Activated T-cell treated with anti-CD3 and anti-CD28 coated beads, Interleukin-2, amount 50 U/mL, for 24 hours (primary cell): ENCODE measurements at regions not wholly inside any gene's neighbourhood (a gene's known extent, or its start where the extent isn't known, plus 50 kb on each side); places are given as distances from the start of the nearest gene placed in this dataset.

Source experiments
- DNase-seq: peaks from one replicate; pipeline ENCODE4 v3.0.0-alpha.2; 2020
- H3K27ac Mint-ChIP-seq: 2 replicates; pipeline ENCODE4 v1.8.0; 2020; ENCODE audit warnings: mild to moderate bottlenecking, mixed read lengths
- H3K27me3 Mint-ChIP-seq: 2 replicates; pipeline ENCODE4 v1.8.0; 2020; ENCODE audit warnings: mixed read lengths
- H3K36me3 Mint-ChIP-seq: 2 replicates; pipeline ENCODE4 v1.8.0; 2020; ENCODE audit warnings: low read depth, mixed read lengths
- H3K4me1 Mint-ChIP-seq: 2 replicates; pipeline ENCODE4 v1.8.0; 2020; ENCODE audit warnings: low read depth, mixed read lengths
- H3K4me3 Mint-ChIP-seq: 2 replicates; pipeline ENCODE4 v1.8.0; 2020; ENCODE audit warnings: mild to moderate bottlenecking, moderate library complexity, mixed read lengths
- H3K9me3 Mint-ChIP-seq: 2 replicates; pipeline ENCODE4 v1.8.0; 2020; ENCODE audit warnings: mixed read lengths

DNA sequence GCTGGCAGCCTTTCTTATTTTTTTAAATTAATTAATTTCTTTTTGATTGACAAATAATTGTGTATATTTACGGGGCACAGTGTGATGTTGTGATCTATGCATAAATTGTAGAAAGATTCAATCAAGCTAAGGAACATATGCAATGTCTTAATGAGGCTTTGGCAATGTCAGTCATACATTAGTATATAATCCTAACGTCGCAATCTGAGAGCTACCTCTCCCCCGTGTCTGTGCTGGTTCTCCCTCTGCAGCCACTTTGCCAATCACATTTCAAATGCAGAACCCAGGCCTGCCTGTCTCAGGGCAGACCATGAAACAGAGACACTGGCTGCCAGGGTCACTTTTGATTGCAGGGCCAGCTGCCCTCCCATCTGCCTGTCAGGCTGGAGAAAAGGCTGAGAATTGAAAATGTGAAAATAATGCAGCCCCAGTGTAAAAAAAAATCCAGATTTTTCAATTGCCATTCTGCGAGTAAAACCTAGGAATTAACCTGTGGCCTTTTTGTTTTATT is 56.3 kb downstream of the SLC24A2 start:
- peaks cover 7% of the 10 kb centered on the region for H3K27me3 Mint-ChIP-seq
- H3K9me3 Mint-ChIP-seq, result no peaks in the 10 kb centered on the region
- H3K4me3 Mint-ChIP-seq, result no peak overlapping the region
- DNase-seq, result no peak
- no peaks in the 10 kb centered on the region for H3K36me3 Mint-ChIP-seq
- no peaks in the 10 kb centered on the region for H3K4me1 Mint-ChIP-seq
- H3K27ac Mint-ChIP-seq, result no peak overlapping the region

DNA sequence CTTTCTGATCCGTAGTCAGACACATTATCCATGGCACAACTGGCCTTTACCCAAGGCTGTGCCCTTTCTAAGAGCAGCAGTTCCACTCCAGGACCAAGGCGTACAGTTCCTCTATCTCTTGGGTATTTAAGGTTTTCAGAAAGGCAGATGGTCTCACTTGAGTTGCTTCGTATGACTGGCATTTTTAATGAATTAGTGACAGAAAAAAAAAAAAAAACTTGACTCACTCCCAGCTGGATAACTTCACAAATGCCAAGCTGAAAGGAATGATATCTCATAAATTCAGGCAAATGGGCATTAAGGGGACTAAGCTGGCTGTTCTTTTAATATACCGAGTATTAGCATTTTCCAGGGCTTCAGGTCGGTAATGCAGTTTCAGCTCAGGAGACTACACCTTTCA is 60.7 kb downstream of the SLC24A2 start:
- DNase-seq, result no peak
- no peaks in the 10 kb centered on the region for H3K9me3 Mint-ChIP-seq
- no peak overlapping the region for H3K4me3 Mint-ChIP-seq
- H3K36me3 Mint-ChIP-seq, result no peaks in the 10 kb centered on the region
- H3K27ac Mint-ChIP-seq, result no peak overlapping the region
- peaks cover under 1% of the 10 kb centered on the region for H3K27me3 Mint-ChIP-seq
- no peaks in the 10 kb centered on the region for H3K4me1 Mint-ChIP-seq

DNA sequence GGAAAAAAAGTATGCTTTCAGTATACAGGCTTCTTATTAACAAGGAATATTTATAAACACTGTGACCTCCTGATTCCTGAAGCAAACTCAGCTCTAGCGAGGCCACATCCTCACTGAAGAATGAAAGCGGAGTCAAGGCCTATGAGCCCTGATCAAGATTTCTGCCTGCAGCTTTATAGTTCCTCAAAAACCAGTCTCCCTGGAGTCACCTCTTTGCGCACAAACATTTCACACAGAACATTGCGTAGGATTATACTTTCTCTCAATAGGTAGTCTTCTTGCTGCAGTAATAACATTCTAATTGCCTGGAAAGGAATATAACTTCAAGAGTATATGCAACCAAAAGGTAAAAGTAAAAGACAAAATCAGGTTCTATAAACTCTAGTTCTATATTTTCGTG is 62.9 kb downstream of the SLC24A2 start:
- H3K27me3 Mint-ChIP-seq, result no peaks in the 10 kb centered on the region

DNA sequence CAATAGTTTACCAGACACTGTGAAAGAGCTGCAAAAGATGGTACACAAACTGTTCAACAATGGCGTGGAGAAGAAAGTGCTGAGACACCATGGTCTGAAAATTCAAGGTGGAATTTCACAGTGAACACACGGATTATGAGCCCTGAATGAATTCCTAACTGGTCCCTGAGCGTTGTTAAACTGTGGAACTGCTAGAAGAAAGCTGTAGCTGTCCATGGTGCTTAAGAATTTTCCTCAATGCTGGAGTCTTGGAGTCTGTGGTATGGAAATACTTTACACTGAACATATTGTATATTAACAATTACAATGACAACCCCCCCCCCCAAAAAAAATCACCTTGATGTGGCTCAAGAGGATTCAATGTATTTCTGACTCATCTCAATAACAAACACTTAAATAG is 68.5 kb downstream of the SLC24A2 start:
- Mint-ChIP-seq H3K36me3 (no peaks in the 10 kb centered on the region), H3K27me3 (peaks cover 8% of the 10 kb centered on the region), H3K4me1 (no peaks in the 10 kb centered on the region), H3K27ac (no peak overlapping the region), H3K4me3 (no peak overlapping the region), H3K9me3 (no peaks in the 10 kb centered on the region)
- DNase-seq, result no peak

More for the DNA sequence above, 62.9 kb downstream of the SLC24A2 start:
- Mint-ChIP-seq H3K9me3 (no peaks in the 10 kb centered on the region), H3K36me3 (no peaks in the 10 kb centered on the region), H3K4me1 (no peaks in the 10 kb centered on the region), H3K27ac (no peak overlapping the region), H3K4me3 (no peak overlapping the region)
- DNase-seq, result no peak

DNA sequence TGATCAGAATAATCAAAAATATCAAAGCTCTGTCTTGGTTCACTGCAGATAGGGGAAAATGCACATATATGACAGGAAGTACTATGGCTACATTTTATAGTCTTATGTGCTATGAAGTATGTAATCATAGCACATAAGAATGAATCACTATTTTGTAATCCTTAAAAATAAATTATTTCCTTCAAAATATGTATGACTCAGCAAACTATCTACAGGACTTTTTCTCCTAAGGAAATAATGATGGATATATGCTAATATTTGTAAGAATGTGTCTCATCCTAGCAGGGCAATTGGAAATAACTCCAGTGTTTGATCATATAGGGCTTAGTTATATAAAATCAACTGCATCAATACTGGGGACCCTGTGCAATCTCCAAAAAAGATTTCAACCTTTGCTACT is 85.1 kb downstream of the SLC24A2 start:
- DNase-seq, result no peak
- Mint-ChIP-seq H3K36me3 (no peaks in the 10 kb centered on the region), H3K27me3 (peaks cover 9% of the 10 kb centered on the region), H3K9me3 (no peaks in the 10 kb centered on the region), H3K4me1 (no peaks in the 10 kb centered on the region), H3K4me3 (no peak overlapping the region), H3K27ac (no peak overlapping the region)

DNA sequence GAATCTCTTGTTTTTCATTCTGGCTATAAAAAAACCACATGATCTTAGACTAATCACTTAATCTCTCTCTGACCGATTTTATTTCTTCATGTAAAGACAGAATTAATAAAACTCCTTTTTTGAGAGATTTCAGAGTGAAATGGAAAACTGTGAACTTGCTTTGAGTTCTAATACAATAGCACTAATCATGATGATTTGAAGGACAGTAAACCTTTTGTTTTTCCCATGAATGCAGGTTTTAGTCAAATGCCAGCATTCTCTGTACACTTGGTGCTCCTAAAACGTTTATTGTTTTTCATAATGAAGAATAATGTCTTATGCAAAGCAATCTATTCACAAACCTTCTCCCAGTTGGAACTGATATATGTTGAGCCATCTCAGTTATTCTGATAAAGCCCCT is 86.8 kb downstream of the SLC24A2 start:
- Mint-ChIP-seq H3K9me3 (no peaks in the 10 kb centered on the region), H3K36me3 (no peaks in the 10 kb centered on the region), H3K4me3 (no peak overlapping the region), H3K4me1 (no peaks in the 10 kb centered on the region), H3K27me3 (peaks cover 9% of the 10 kb centered on the region), H3K27ac (no peak overlapping the region)
- no peak for DNase-seq

DNA sequence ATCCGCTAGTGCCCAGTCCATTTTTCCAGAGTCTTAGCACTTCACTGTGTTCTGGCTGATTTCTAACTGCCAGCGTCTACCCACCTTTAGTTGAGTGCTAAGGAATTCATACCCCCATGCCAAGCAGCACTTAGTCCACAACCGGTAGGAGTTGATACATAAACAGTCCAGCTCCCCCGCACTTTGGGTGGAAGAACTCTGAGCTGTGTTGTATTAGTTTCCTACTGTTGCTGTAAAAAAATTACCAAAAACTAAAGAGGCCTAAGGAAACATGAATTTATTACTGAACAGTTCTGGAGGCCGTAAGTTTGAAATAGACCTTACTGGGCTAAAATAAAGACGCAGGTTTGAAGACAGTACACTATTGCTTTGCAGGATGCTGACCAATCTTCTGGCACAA is 87.6 kb downstream of the SLC24A2 start:
- H3K36me3 Mint-ChIP-seq, result no peaks in the 10 kb centered on the region
- no peak for DNase-seq
- H3K27ac Mint-ChIP-seq, result no peak overlapping the region
- H3K4me3 Mint-ChIP-seq, result no peak overlapping the region
- H3K9me3 Mint-ChIP-seq, result no peaks in the 10 kb centered on the region
- peaks cover 9% of the 10 kb centered on the region for H3K27me3 Mint-ChIP-seq
- no peaks in the 10 kb centered on the region for H3K4me1 Mint-ChIP-seq

DNA sequence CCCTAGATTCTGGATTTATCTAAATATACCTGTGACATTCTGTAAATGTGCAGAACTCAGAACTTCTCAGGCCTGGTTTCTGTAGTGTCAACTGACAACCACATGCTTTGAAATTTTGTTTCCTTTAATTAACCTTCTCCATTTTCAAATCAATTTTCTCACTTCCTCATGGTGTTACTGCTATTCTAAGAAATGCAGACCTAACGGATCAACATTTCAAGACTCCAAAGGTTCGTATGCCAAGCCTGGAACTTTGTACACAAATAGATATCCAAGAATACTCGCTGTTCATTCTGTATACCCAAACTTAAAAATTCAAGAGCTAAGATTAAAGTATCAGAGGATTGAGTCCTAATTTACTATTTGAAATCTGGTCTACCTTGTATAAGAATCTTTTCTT is 88.1 kb downstream of the SLC24A2 start:
- no peaks in the 10 kb centered on the region for H3K4me1 Mint-ChIP-seq
- H3K36me3 Mint-ChIP-seq, result no peaks in the 10 kb centered on the region

DNA sequence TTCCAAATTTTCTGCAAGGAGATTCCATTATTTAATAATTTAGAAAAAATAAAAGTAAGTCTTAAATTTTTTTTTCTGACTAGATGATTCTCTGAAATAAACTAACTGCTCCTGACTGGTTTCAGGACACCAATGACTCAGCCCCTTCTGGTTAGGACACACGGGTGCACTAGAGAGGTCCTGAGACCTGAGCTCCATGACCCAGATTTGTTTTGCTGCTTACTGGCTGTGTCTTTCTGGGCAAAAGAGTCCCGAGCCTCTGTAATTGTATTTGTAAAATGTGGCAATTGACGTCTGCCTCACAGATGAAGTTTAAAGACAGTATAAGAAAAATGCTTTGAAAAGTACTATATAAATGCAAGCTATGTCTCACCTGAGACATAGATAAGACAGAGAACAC is 89.1 kb downstream of the SLC24A2 start:
- H3K27me3 Mint-ChIP-seq, result peaks cover 6% of the 10 kb centered on the region
- H3K36me3 Mint-ChIP-seq, result no peaks in the 10 kb centered on the region
- H3K4me1 Mint-ChIP-seq, result no peaks in the 10 kb centered on the region
- no peaks in the 10 kb centered on the region for H3K9me3 Mint-ChIP-seq
- DNase-seq, result no peak
- no peak overlapping the region for H3K4me3 Mint-ChIP-seq
- H3K27ac Mint-ChIP-seq, result no peak overlapping the region

More for the DNA sequence above, 88.1 kb downstream of the SLC24A2 start:
- Mint-ChIP-seq H3K27me3 (peaks cover 9% of the 10 kb centered on the region), H3K4me3 (no peak overlapping the region), H3K9me3 (no peaks in the 10 kb centered on the region), H3K27ac (no peak overlapping the region)
- DNase-seq, result no peak

DNA sequence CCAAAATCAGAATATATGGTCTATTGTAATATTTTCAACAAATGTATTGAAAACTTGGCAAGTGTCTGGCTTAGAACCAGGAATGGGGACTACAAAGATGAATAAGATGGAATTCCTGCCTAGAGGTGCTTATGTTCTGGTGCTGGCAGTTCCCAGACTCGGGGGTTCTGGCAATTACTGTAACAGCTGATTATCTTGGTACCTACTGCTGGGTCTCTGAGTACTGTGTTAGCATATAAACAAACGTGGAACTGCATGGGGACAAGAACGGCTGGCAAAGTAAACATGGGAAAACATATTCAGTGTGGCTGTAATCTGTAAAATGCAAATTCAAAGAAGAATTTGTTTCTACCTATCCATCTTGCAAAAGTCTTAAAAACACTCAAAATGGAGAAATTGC is 89.9 kb downstream of the SLC24A2 start:
- Mint-ChIP-seq H3K4me1 (no peaks in the 10 kb centered on the region), H3K27me3 (peaks cover 4% of the 10 kb centered on the region)

DNA sequence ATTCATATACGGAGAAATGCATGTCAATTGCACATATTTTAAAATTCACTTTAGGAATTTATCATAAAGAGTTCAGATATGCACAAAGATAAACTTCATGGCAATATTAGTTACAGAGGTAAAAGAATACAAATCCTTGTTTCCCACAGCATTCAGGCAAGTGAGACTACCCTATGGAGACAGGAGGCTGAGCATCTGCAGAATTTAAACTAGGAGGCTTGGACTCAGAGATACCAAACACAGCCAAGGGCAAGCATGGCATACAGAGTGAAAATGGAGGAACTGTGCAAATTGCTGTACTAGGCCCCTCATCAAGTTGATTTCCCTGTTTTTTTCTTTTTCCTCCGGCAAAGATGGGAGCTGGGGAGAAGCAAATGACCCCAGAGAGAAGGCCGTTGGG is 94.2 kb downstream of the SLC24A2 start:
- H3K9me3 Mint-ChIP-seq, result no peaks in the 10 kb centered on the region
- H3K36me3 Mint-ChIP-seq, result no peaks in the 10 kb centered on the region
- peaks cover 4% of the 10 kb centered on the region for H3K27me3 Mint-ChIP-seq
- H3K4me1 Mint-ChIP-seq, result no peaks in the 10 kb centered on the region
- DNase-seq, result no peak
- H3K27ac Mint-ChIP-seq, result no peak overlapping the region
- H3K4me3 Mint-ChIP-seq, result no peak overlapping the region

More for the DNA sequence above, 89.9 kb downstream of the SLC24A2 start:
- no peaks in the 10 kb centered on the region for H3K36me3 Mint-ChIP-seq
- no peak overlapping the region for H3K4me3 Mint-ChIP-seq
- H3K27ac Mint-ChIP-seq, result no peak overlapping the region
- H3K9me3 Mint-ChIP-seq, result no peaks in the 10 kb centered on the region
- no peak for DNase-seq

DNA sequence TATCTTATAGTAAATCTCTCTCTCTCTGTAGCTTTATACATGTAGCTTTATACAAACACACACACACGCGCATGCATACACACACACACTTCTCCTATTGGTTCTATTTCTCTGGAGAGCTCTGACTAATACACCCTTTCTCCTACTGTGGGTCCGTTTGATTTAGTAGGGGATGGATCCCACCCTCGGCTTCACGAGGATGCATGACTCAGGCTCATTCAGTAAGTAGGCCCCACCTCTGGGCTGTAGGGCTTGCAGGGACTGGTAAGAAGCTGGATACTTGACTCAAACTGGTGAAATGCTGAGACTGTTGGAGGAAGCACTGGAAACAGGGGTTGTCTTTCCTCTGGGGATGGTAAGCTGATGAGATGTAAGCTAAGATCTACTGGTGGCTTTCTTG is 98.7 kb downstream of the SLC24A2 start:
- no peaks in the 10 kb centered on the region for H3K36me3 Mint-ChIP-seq

DNA sequence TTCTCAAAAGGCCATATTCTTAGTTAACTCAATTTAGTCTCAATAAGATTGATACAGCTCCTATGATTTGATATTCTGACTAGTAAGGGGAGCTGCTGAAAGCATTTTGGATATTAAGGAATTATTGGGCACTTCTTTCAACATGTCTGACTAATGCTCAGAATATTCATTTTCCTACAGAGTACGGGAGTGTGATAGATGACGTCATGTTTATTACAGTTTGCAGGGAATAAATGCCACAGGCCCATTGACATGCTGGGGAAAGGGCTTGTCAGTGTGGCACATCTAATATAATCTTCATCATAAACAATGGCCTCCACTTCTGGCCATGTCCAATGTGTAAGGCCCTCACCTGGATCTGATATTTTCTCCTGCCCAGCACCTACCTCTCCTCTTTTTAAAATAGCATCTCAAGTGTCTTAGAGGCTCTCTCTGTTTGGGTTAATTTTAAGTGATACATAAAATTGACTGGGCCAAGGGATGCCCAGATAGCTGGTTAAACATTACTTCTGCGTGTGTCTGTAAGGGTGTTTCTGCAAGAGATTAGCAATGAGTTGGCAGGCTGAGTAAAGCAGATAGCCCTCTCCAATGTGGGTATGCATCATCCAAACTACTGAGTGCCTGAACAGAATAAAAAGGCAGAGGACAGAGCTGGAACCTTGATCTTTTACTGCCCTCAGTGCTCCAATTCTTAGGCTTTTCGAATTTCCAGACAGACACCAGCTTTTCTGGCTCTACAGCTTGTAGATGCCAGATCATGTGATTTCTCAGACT is 99.3 kb downstream of the SLC24A2 start:
- H3K9me3 Mint-ChIP-seq, result peaks cover 7% of the 10 kb centered on the region
- peaks cover 5% of the 10 kb centered on the region for H3K27me3 Mint-ChIP-seq
- H3K27ac Mint-ChIP-seq, result no peak overlapping the region
- DNase-seq, result no peak
- H3K4me3 Mint-ChIP-seq, result no peak overlapping the region
- H3K36me3 Mint-ChIP-seq, result no peaks in the 10 kb centered on the region
- H3K4me1 Mint-ChIP-seq, result no peaks in the 10 kb centered on the region

More for the DNA sequence above, 98.7 kb downstream of the SLC24A2 start:
- Mint-ChIP-seq H3K4me1 (no peaks in the 10 kb centered on the region), H3K27ac (no peak overlapping the region), H3K27me3 (peaks cover 4% of the 10 kb centered on the region), H3K4me3 (no peak overlapping the region), H3K9me3 (peaks cover 7% of the 10 kb centered on the region)
- no peak for DNase-seq

DNA sequence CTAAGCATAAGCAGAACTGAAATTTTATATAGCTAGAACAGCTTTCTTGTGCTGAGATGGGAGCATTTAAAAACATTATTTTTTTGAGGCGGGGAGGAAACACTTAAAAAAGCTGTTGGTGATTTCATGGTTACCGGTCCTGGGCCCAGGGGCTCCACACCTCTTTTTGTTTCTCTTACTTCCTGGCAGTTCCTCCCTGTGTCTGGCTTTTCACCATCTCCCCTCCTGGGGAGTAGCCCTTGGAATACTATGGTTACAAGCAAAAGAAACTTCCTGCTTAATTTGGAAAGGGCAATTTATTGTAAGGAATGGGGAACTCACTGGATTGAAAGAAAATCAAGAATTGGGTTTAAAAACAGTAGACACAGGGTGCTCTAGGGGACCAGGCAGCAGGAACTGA is 105.1 kb downstream of the SLC24A2 start:
- no peak for DNase-seq
- H3K4me1 Mint-ChIP-seq, result no peaks in the 10 kb centered on the region
- H3K9me3 Mint-ChIP-seq, result peaks cover 7% of the 10 kb centered on the region
- H3K27me3 Mint-ChIP-seq, result peaks cover 11% of the 10 kb centered on the region
- H3K4me3 Mint-ChIP-seq, result no peak overlapping the region
- no peak overlapping the region for H3K27ac Mint-ChIP-seq
- no peaks in the 10 kb centered on the region for H3K36me3 Mint-ChIP-seq

DNA sequence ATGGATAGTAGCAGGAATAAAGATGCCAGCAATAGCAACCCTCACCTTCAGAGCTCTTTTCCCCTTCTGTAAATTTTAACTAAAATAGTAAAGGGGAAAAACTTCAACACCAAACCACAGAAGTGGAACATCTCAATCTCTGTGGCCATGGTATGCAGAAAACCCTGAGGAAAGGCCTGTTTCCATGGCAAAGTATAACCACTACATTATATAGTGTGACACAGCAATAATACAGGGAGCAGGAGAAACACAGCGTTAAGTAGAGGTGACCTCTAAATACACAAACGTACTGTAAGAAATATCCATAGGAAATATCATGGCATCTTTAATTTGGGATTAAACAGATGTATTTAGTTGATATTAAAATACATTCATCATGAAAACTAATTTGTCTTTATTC is 106.4 kb downstream of the SLC24A2 start:
- H3K27me3 Mint-ChIP-seq, result peaks cover 11% of the 10 kb centered on the region
- no peak for DNase-seq

More for the DNA sequence above, 106.4 kb downstream of the SLC24A2 start:
- H3K36me3 Mint-ChIP-seq, result no peaks in the 10 kb centered on the region
- H3K27ac Mint-ChIP-seq, result no peak overlapping the region
- H3K9me3 Mint-ChIP-seq, result peaks cover 7% of the 10 kb centered on the region
- H3K4me1 Mint-ChIP-seq, result no peaks in the 10 kb centered on the region
- H3K4me3 Mint-ChIP-seq, result no peak overlapping the region
